ENCODE measurements at regions not wholly inside any gene's neighbourhood (a gene's known extent, or its start where the extent isn't known, plus 50 kb on each side); places are given as distances from the start of the nearest gene placed in this dataset.

- no peaks in the 10 kb centered on the region for H3F3A ChIP-seq (ENCODE audit: low read length, unreplicated experiment)
- no peak overlapping the region for H3K27ac ChIP-seq (ENCODE audit: low read length)
- no peaks in the 10 kb centered on the region for H3K79me2 ChIP-seq (ENCODE audit: low read length)
- DNase-seq, result no peak
- ChIA-PET CTCF (no interaction called here), POLR2A (ENCODE audit: unreplicated experiment) (no interaction called here)
- intact Hi-C loops (cut with micrococcal nuclease), result no loop called here
- no TSS peak for BruUV-seq (replicated peaks)
- H3K9ac ChIP-seq (ENCODE audit: low read length), result no peak overlapping the region
- TF ChIP-seq EZH2phosphoT487 (IDR thresholded peaks at IDR 0.05; ENCODE audit: borderline replicate concordance, low read length), result no peak
- H3K4me2 ChIP-seq (ENCODE audit: low read length), result no peak overlapping the region
- no peaks in the 10 kb centered on the region for H4K20me1 ChIP-seq (ENCODE audit: low read length)
- ATAC-seq, result no peak
- no peaks in the 10 kb centered on the region for H3K27me3 ChIP-seq (ENCODE audit: low read length)
- H3K9me2 ChIP-seq (replicated peaks; ENCODE audit: low read length), result no peaks in the 10 kb centered on the region
- H3K4me3 ChIP-seq (ENCODE audit: low read length), result no peak overlapping the region
- no peak overlapping the region for H2AFZ ChIP-seq (ENCODE audit: low read length)
- H3K4me1 ChIP-seq (ENCODE audit: insufficient read depth, low read length), result no peaks in the 10 kb centered on the region
- H3K9me3 ChIP-seq (ENCODE audit: low read length), result no peaks in the 10 kb centered on the region
- H3K36me3 ChIP-seq (ENCODE audit: low read depth, low read length), result no peaks in the 10 kb centered on the region
These were observed 192.7 kb upstream of the LRIG1 start for GRCh38 chr3:66693461-66694031.

- no peaks in the 10 kb centered on the region for H3F3A ChIP-seq (ENCODE audit: low read length, unreplicated experiment)
- no peak overlapping the region for H3K27ac ChIP-seq (ENCODE audit: low read length)
- ATAC-seq (no peak), DNase-seq (no peak)
- H3K4me2 ChIP-seq (ENCODE audit: low read length), result no peak overlapping the region
- H2AFZ ChIP-seq (ENCODE audit: low read length), result no peak overlapping the region
- no peaks in the 10 kb centered on the region for H3K9me3 ChIP-seq (ENCODE audit: low read length)
- H3K36me3 ChIP-seq (ENCODE audit: low read depth, low read length), result no peaks in the 10 kb centered on the region
- H4K20me1 ChIP-seq (ENCODE audit: low read length), result no peaks in the 10 kb centered on the region
- no peak overlapping the region for H3K9ac ChIP-seq (ENCODE audit: low read length)
- TF ChIP-seq CTCF (conservative IDR thresholded peaks at IDR 0.05; ENCODE audit: low read depth, low read length) (no peak), EZH2phosphoT487 (IDR thresholded peaks at IDR 0.05; ENCODE audit: borderline replicate concordance, low read length) (no peak), EZH2 (IDR thresholded peaks at IDR 0.05; ENCODE audit: low read length, unreplicated experiment) (no peak)
- no peaks in the 10 kb centered on the region for H3K4me1 ChIP-seq (ENCODE audit: insufficient read depth, low read length)
- no TSS peak for BruUV-seq (replicated peaks)
- H3K27me3 ChIP-seq (ENCODE audit: low read length), result no peaks in the 10 kb centered on the region
- H3K79me2 ChIP-seq (ENCODE audit: low read length), result no peaks in the 10 kb centered on the region
- no peaks in the 10 kb centered on the region for H3K9me2 ChIP-seq (replicated peaks; ENCODE audit: low read length)
- POLR2A ChIA-PET (ENCODE audit: unreplicated experiment), result no interaction called here
- intact Hi-C loops (cut with micrococcal nuclease), result no loop called here
- CTCF ChIA-PET, result no interaction called here
- H3K4me3 ChIP-seq (ENCODE audit: low read length), result no peak overlapping the region
These were observed 201.3 kb upstream of the LRIG1 start for GRCh38 chr3:66702126-66702525.

- Histone ChIP-seq H3K36me3 (ENCODE audit: low read depth, low read length) (no peaks in the 10 kb centered on the region), H3K27ac (ENCODE audit: low read length) (no peak overlapping the region), H3K4me1 (ENCODE audit: insufficient read depth, low read length) (no peaks in the 10 kb centered on the region), H3K79me2 (ENCODE audit: low read length) (no peaks in the 10 kb centered on the region), H3K9me2 (replicated peaks; ENCODE audit: low read length) (no peaks in the 10 kb centered on the region), H2AFZ (ENCODE audit: low read length) (no peak overlapping the region), H3K4me2 (ENCODE audit: low read length) (no peak overlapping the region), H3K27me3 (ENCODE audit: low read length) (no peaks in the 10 kb centered on the region), H3K4me3 (ENCODE audit: low read length) (no peak overlapping the region), H3K9ac (ENCODE audit: low read length) (no peak overlapping the region), H3K9me3 (ENCODE audit: low read length) (no peaks in the 10 kb centered on the region), H3F3A (ENCODE audit: low read length, unreplicated experiment) (no peaks in the 10 kb centered on the region), H4K20me1 (ENCODE audit: low read length) (no peaks in the 10 kb centered on the region)
- POLR2A ChIA-PET (ENCODE audit: unreplicated experiment), result no interaction called here
- intact Hi-C loops (cut with micrococcal nuclease), result no loop called here
- no TSS peak for BruUV-seq (replicated peaks)
- ATAC-seq, result no peak
- CTCF ChIA-PET, result no interaction called here
- no peak for DNase-seq
- TF ChIP-seq EZH2 (IDR thresholded peaks at IDR 0.05; ENCODE audit: low read length, unreplicated experiment) (no peak), CTCF (conservative IDR thresholded peaks at IDR 0.05; ENCODE audit: low read depth, low read length) (no peak), EZH2phosphoT487 (IDR thresholded peaks at IDR 0.05; ENCODE audit: borderline replicate concordance, low read length) (no peak)
These were observed 202.7 kb upstream of the LRIG1 start for GRCh38 chr3:66703501-66703900.
